ENCODE measurements at regions not wholly inside any gene's neighbourhood (a gene's known extent, or its start where the extent isn't known, plus 50 kb on each side); places are given as distances from the start of the nearest gene placed in this dataset.

- no peak overlapping the region for H3K27ac ChIP-seq (ENCODE audit: insufficient read length, low read depth, low read length)
- DNase-seq = no peak
- H2BK12ac ChIP-seq (ENCODE audit: insufficient read length, low read depth, low read length) = no peak overlapping the region
- no peak overlapping the region for H3K9ac ChIP-seq (ENCODE audit: extremely low read depth, insufficient read length, low read length)
- no peaks in the 10 kb centered on the region for H3K9me3 Mint-ChIP-seq
- H3K36me3 Mint-ChIP-seq (ENCODE audit: insufficient read depth in 1 of 3, low read depth in 3 of 3) = no peaks in the 10 kb centered on the region; a peak in 1 of 7 replicates
- no peak overlapping the region for H4K8ac ChIP-seq (replicated peaks; ENCODE audit: insufficient read length, low read depth, low read length)
- peak overlapping the region in 2 of 3 experiments; percentile 4 to 58; a peak in 1 of 7 replicates for H3K27ac Mint-ChIP-seq
- no peaks in the 10 kb centered on the region for H3K9me3 ChIP-seq (ENCODE audit: control insufficient read depth, low read depth, low read length)
- H3K4ac ChIP-seq (ENCODE audit: low read depth, low read length) = no peak overlapping the region
- H2BK20ac ChIP-seq (ENCODE audit: low read depth, low read length, poor library complexity, severe bottlenecking) = no peak overlapping the region
- WGBS (ENCODE audit: extremely low coverage, insufficient read length, low lambda C conversion rate) = no CpG with 5 or more reads among the region's 8 CpGs
- no peak overlapping the region for H4K5ac ChIP-seq (ENCODE audit: insufficient read length, low read depth, low read length)
- TF ChIP-seq CTCF (conservative IDR thresholded peaks at IDR 0.05) = no peak
- H3K27me3 Mint-ChIP-seq (ENCODE audit: low read depth) = no peaks in the 10 kb centered on the region
- no peaks in the 10 kb centered on the region for H4K20me1 ChIP-seq (ENCODE audit: control insufficient read depth, insufficient read depth, insufficient read length)
- H2AK5ac ChIP-seq (ENCODE audit: insufficient read length, low read length) = no peak overlapping the region
- no peaks in the 10 kb centered on the region for H3K23me2 ChIP-seq (ENCODE audit: insufficient read length, low read depth, low read length, poor library complexity, severe bottlenecking)
- no peak overlapping the region for H3T11ph ChIP-seq (ENCODE audit: low read length)
- H3K23ac ChIP-seq (ENCODE audit: insufficient read length, low read depth, low read length) = no peak overlapping the region
- no peak overlapping the region for H2BK5ac ChIP-seq (ENCODE audit: insufficient read length, low read length)
- no peaks in the 10 kb centered on the region for H3K79me2 ChIP-seq (ENCODE audit: insufficient read depth, low read length)
- H3K18ac ChIP-seq (ENCODE audit: insufficient read length, low read depth, low read length) = no peak overlapping the region
- H3K56ac ChIP-seq (ENCODE audit: insufficient read length, low read depth, low read length) = no peak overlapping the region
- no peak overlapping the region for H2BK15ac ChIP-seq (ENCODE audit: low read depth, low read length)
- no peak overlapping the region for H3K4me3 Mint-ChIP-seq
- H3K27me3 ChIP-seq (ENCODE audit: insufficient read depth, low read length) = no peaks in the 10 kb centered on the region
- H2AFZ ChIP-seq (ENCODE audit: low read length) = no peak overlapping the region
- H3K14ac ChIP-seq (ENCODE audit: insufficient read depth, low read length) = no peak overlapping the region
- no peaks in the 10 kb centered on the region for H3K79me1 ChIP-seq (ENCODE audit: insufficient read depth, low read depth, low read length, poor library complexity, severe bottlenecking)
- H2BK120ac ChIP-seq (ENCODE audit: low read depth, low read length, poor library complexity, severe bottlenecking) = no peak overlapping the region
- no peak overlapping the region for H4K91ac ChIP-seq (ENCODE audit: insufficient read length, low read depth, low read length)
- peaks cover 0 to 2% of the 10 kb centered on the region in 2 experiments; a peak in 1 of 4 replicates for H3K4me1 Mint-ChIP-seq
- H3K4me1 ChIP-seq (ENCODE audit: insufficient read depth, low read length) = no peaks in the 10 kb centered on the region; the same call in 1 of the 2 replicates
- no peak overlapping the region for H3K4me2 ChIP-seq (ENCODE audit: insufficient read depth, insufficient read length, low read length)
Measured at GRCh38 chr4:147103403-147103946, 157.8 kb upstream of the TTC29 start.

Data from H9 (cell line).